ENCODE measurements at regions not wholly inside any gene's neighbourhood (a gene's known extent, or its start where the extent isn't known, plus 50 kb on each side); places are given as distances from the start of the nearest gene placed in this dataset.

- TF ChIP-seq NFIC (IDR thresholded peaks at IDR 0.05) (no peak), MAX (IDR thresholded peaks at IDR 0.05) (no peak), RAD21 (IDR thresholded peaks at IDR 0.05; ENCODE audit: low read depth) (no peak), EP300 (IDR thresholded peaks at IDR 0.05; ENCODE audit: borderline replicate concordance) (no peak), TEAD4 (IDR thresholded peaks at IDR 0.05) (no peak), FOXM1 (IDR thresholded peaks at IDR 0.05; ENCODE audit: borderline replicate concordance, low read depth) (no peak), CEBPB (IDR thresholded peaks at IDR 0.05) (no peak), USF1 (IDR thresholded peaks at IDR 0.05) (no peak), REST (IDR thresholded peaks at IDR 0.05; ENCODE audit: low read depth) (no peak), ZBTB7A (IDR thresholded peaks at IDR 0.05; ENCODE audit: low read depth) (no peak)
These were observed 58.6 kb upstream of the ANK3 start for GRCh38 chr10:60448246-60448645.
